Heart left ventricle (tissue), 13 donors: ENCODE measurements at regions not wholly inside any gene's neighbourhood (a gene's known extent, or its start where the extent isn't known, plus 50 kb on each side); places are given as distances from the start of the nearest gene placed in this dataset.

ENCODE experiments used
- CTCF ChIP-seq, 12 donors: fragments of 200-600 bp; sonication (generic) in 4 of 12; IDR thresholded peaks; one replicate each; pipeline versions ENCODE4 v1.5.0 to v1.8.0; 2018 to 2022; ENCODE audit warnings: antibody characterized with exemption in 12 of 12, mild to moderate bottlenecking in 5 of 12
- POLR2A ChIP-seq, 2 donors: fragments of 450-650 bp; IDR thresholded peaks; one replicate each; pipeline ENCODE4 v1.6.1; 2017; ENCODE audit warnings: antibody characterized with exemption in 2 of 2, mild to moderate bottlenecking in 2 of 2, moderate library complexity in 2 of 2
- donor health status: ischemic (EF 13 %, LVEDD 7.1; RV severe dilation, severe dysfunction).
- donor health status: DM: no; HTN: yes; CAD: no.
- donor health status: DM: no; HTN: no; CAD: no.
- donor health status: ischemic (EF 25% LVEDD 6.9; RV normal size, moderate dysfunction).
- donor health status: ischemic (EF 25% LVEDD 5.7; RV mildly dilated, moderate dysfunction).
- donor health status: ischemic (EF 35%, LVEDD 5.7; RV mildly dilated, moderate dysfunction).
- donor health status: nonischemic (EF 11% LVEDD 7.7; RV severe dilation, severe dysfunction).
- donor health status: DM: yes; HTN: yes; CAD: no.
- donor health status: PGD.
- donor health status: ischemic (EF 29% LVEDD 5.4; RV normal size, mild dysfunction).
- donor health status: nonischemic (EF 23%, LVEDD 6.1; RV moderate dilation, normal function).

GRCh38 chr4:166546009-166546408, 673.0 kb downstream of the TLL1 start:
- TF ChIP-seq CTCF (IDR thresholded peaks at IDR 0.05), result no peak
- TF ChIP-seq POLR2A (IDR thresholded peaks at IDR 0.05), result no peak
